ENCODE measurements at regions not wholly inside any gene's neighbourhood (a gene's known extent, or its start where the extent isn't known, plus 50 kb on each side); places are given as distances from the start of the nearest gene placed in this dataset.

DNA sequence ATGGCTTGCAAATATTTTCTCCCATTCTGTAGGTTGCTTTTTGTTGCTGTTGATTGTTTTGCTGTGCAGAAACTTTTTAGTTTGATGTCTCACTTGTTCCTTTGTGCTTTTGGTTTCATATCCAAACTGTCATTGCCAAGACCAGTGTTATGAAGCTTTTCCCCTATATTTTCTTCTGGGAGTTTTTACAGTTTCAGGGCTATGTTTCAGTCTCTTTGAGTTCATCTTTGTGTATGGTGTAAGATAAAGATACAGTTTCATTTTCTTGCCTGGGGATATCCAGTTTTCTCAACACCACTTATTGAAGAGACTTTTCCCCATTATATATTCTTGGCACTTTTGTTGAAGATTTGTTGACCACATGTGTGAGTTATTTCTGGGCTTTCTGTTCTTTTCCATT lies 139.9 kb downstream of the MRPL57 start:
- DNase-seq: no peak

DNA sequence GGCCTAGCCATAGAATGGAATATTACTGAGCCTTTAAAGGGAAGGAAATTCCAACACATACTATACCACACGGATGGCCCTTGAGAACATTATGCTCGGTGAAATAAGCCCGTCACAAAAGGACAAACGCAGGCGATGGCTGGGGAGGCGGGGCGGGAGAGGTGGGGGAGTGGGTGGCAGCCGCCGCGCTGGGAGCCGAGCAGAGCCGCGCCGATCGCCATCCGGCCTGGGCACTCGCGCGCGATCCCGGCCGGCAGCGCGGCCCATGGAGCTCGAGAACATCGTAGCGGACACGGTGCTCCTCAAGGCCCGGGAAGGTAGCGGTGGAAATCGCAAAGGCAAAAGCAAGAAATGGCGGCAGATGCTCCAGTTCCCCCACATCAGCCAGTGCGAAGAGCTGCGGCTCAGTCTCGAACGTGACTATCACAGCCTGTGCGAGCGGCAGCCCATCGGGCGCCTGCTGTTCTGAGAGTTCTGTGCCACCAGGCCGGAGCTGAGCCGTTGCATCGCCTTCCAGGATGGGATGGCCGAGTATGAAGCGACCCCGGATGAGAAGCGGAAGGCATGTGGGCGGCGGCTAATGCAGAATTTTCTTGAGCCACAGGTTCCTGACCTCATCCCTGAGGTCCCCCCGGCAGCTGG lies 140.1 kb downstream of the ZDHHC20 start:
- peak in 2 of 56 donors; percentile 11 to 16 for DNase-seq

DNA sequence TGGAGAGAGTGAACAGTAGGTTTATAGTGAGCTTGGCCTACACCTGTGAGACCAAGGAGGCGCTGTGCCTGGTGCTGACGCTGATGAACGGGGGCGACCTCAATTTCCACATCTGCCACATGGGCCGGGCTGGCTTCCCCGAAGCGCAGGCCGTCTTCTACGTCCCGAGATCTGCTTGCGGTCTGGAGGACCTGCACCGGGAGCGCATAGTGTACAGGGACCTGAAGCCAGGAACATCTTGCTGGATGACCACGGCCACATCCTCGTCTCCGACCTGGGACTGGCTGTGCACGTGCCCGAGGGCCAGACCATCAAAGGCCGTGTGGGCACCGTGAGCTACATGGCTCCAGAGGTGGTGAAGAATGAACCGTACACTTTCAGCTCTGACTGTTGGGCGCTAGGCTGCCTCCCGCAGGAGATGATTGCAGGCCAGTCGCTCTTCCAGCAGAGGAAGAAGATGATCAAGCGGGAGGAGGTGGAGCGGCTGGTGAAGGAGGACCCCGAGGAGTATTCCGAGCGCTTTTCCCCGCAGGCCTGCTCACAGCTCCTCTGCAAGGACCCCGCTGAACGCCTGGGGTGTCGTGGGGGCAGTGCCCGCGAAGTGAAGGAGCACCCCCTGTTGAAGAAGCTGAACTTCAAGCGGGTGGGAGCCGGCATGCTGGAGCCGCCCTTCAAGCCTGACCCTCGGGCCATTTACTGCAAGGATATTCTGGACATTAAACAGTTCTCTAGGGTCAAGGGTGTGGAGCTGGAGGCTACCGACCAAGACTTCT lies 139.0 kb downstream of the ZDHHC20 start:
- no peak for DNase-seq

- no peak for DNase-seq
Measured at GRCh38 chr13:21320642-21321034, 138.5 kb downstream of the ZDHHC20 start.

- DNase-seq: no peak
Measured at GRCh38 chr13:21321269-21321668, 137.8 kb downstream of the ZDHHC20 start.

- DNase-seq: peak in 4 of 56 donors; percentile 22 to 28 (median 22)
Measured at GRCh38 chr13:21322327-21322965, 136.7 kb downstream of the ZDHHC20 start.

Measured in amygdala (tissue), 56 donors.